ENCODE measurements at regions not wholly inside any gene's neighbourhood (a gene's known extent, or its start where the extent isn't known, plus 50 kb on each side); places are given as distances from the start of the nearest gene placed in this dataset.

GRCh38 chr3:102069211-102069662 lies 219.9 kb downstream of the NFKBIZ start:
- Histone ChIP-seq H3K27ac (ENCODE audit: low read length) (no peak overlapping the region), H3K79me2 (ENCODE audit: low read length) (no peaks in the 10 kb centered on the region), H3K36me3 (replicated peaks; ENCODE audit: low read depth, low read length) (no peaks in the 10 kb centered on the region), H3K9ac (ENCODE audit: low read length) (no peak overlapping the region), H3K4me2 (ENCODE audit: low read length) (no peak overlapping the region), H3K27me3 (ENCODE audit: low read depth, low read length) (no peaks in the 10 kb centered on the region), H4K20me1 (ENCODE audit: insufficient read depth, low read length) (no peaks in the 10 kb centered on the region), H3K4me3 (ENCODE audit: low read length) (no peak overlapping the region), H3K9me3 (ENCODE audit: insufficient read depth, low read length) (no peaks in the 10 kb centered on the region), H2AFZ (ENCODE audit: low read depth, low read length) (no peak overlapping the region), H3K4me1 (ENCODE audit: low read length) (no peaks in the 10 kb centered on the region)
- TF ChIP-seq CTCF (IDR thresholded peaks at IDR 0.05; ENCODE audit: low read depth, low read length): no peak
- no peak for TF ChIP-seq EZH2phosphoT487 (IDR thresholded peaks at IDR 0.05; ENCODE audit: low read depth)

GRCh38 chr3:102074946-102075345 lies 225.6 kb downstream of the NFKBIZ start:
- no peak overlapping the region for H3K4me3 ChIP-seq (ENCODE audit: low read length)
- H3K4me1 ChIP-seq (ENCODE audit: low read length): peaks cover 17% of the 10 kb centered on the region
- H3K4me2 ChIP-seq (ENCODE audit: low read length): no peak overlapping the region
- H3K9me3 ChIP-seq (ENCODE audit: insufficient read depth, low read length): no peaks in the 10 kb centered on the region
- no peaks in the 10 kb centered on the region for H3K27me3 ChIP-seq (ENCODE audit: low read depth, low read length)
- H2AFZ ChIP-seq (ENCODE audit: low read depth, low read length): no peak overlapping the region
- no peaks in the 10 kb centered on the region for H3K36me3 ChIP-seq (replicated peaks; ENCODE audit: low read depth, low read length)
- H3K79me2 ChIP-seq (ENCODE audit: low read length): no peaks in the 10 kb centered on the region
- H3K27ac ChIP-seq (ENCODE audit: low read length): no peak overlapping the region
- no peak for TF ChIP-seq EZH2phosphoT487 (IDR thresholded peaks at IDR 0.05; ENCODE audit: low read depth)
- no peak for TF ChIP-seq CTCF (IDR thresholded peaks at IDR 0.05; ENCODE audit: low read depth, low read length)
- H3K9ac ChIP-seq (ENCODE audit: low read length): no peak overlapping the region
- H4K20me1 ChIP-seq (ENCODE audit: insufficient read depth, low read length): no peaks in the 10 kb centered on the region

GRCh38 chr3:102078401-102078800 lies 229.1 kb downstream of the NFKBIZ start:
- peak overlapping the region; percentile 12; the same call in 1 of the 2 replicates for H3K4me2 ChIP-seq (ENCODE audit: low read length)
- no peaks in the 10 kb centered on the region for H3K36me3 ChIP-seq (replicated peaks; ENCODE audit: low read depth, low read length)
- no peak overlapping the region for H3K27ac ChIP-seq (ENCODE audit: low read length)
- H3K27me3 ChIP-seq (ENCODE audit: low read depth, low read length): no peaks in the 10 kb centered on the region
- no peaks in the 10 kb centered on the region for H4K20me1 ChIP-seq (ENCODE audit: insufficient read depth, low read length)
- no peaks in the 10 kb centered on the region for H3K9me3 ChIP-seq (ENCODE audit: insufficient read depth, low read length)
- H3K79me2 ChIP-seq (ENCODE audit: low read length): no peaks in the 10 kb centered on the region
- 0 out of 2 replicates have a peak overlapping the region, but pooled peaks have one; percentile 1 for H3K9ac ChIP-seq (ENCODE audit: low read length)
- no peak overlapping the region for H3K4me3 ChIP-seq (ENCODE audit: low read length)
- peaks cover 23% of the 10 kb centered on the region for H3K4me1 ChIP-seq (ENCODE audit: low read length)
- peak overlapping the region; percentile 51 for H2AFZ ChIP-seq (ENCODE audit: low read depth, low read length)
- no peak for TF ChIP-seq CTCF (IDR thresholded peaks at IDR 0.05; ENCODE audit: low read depth, low read length)

GRCh38 chr3:102078854-102079808 lies 229.8 kb downstream of the NFKBIZ start:
- H4K20me1 ChIP-seq (ENCODE audit: insufficient read depth, low read length): no peaks in the 10 kb centered on the region
- H3K9ac ChIP-seq (ENCODE audit: low read length): 0 out of 2 replicates have a peak overlapping the region, but pooled peaks have one; percentile 1
- peaks cover 23% of the 10 kb centered on the region for H3K4me1 ChIP-seq (ENCODE audit: low read length)
- peak overlapping the region; percentile 12 for H3K4me2 ChIP-seq (ENCODE audit: low read length)
- TF ChIP-seq CTCF (IDR thresholded peaks at IDR 0.05; ENCODE audit: low read depth, low read length): no peak
- no peak for TF ChIP-seq EZH2phosphoT487 (IDR thresholded peaks at IDR 0.05; ENCODE audit: low read depth)
- no peak overlapping the region for H3K27ac ChIP-seq (ENCODE audit: low read length)
- H3K4me3 ChIP-seq (ENCODE audit: low read length): no peak overlapping the region
- H3K27me3 ChIP-seq (ENCODE audit: low read depth, low read length): no peaks in the 10 kb centered on the region
- H3K36me3 ChIP-seq (replicated peaks; ENCODE audit: low read depth, low read length): no peaks in the 10 kb centered on the region
- H3K79me2 ChIP-seq (ENCODE audit: low read length): no peaks in the 10 kb centered on the region
- peak overlapping the region; percentile 51 for H2AFZ ChIP-seq (ENCODE audit: low read depth, low read length)
- no peaks in the 10 kb centered on the region for H3K9me3 ChIP-seq (ENCODE audit: insufficient read depth, low read length)
